ENCODE measurements at regions not wholly inside any gene's neighbourhood (a gene's known extent, or its start where the extent isn't known, plus 50 kb on each side); places are given as distances from the start of the nearest gene placed in this dataset.
A peak's percentile ranks its signal among the peaks of the same experiment; 100 is the strongest.

- no peaks in the 10 kb centered on the region for H3K9me3 ChIP-seq
- no peak for DNase-seq
- no peaks in the 10 kb centered on the region for H3K27me3 ChIP-seq
- H3K36me3 ChIP-seq, result no peaks in the 10 kb centered on the region
- ATAC-seq, result no peak
- H3K4me1 ChIP-seq, result peaks cover 0 to 56% (median 37%) of the 10 kb centered on the region in 9 donors
- intact Hi-C loops (cut with DNase I), result loop anchor here in 1 of 10 donors (5.0 kb wide), 1 partner anchor 55 kb away; no protein-coding TSS in a partner anchor
- peak overlapping the region in 6 of 10 donors; percentile 9 to 85 (median 65) for H3K27ac ChIP-seq
- TF ChIP-seq CTCF (IDR thresholded peaks at IDR 0.05), result no peak
- H3K4me3 ChIP-seq, result no peak overlapping the region
Measured at GRCh38 chr15:39487458-39487735, 93.5 kb upstream of the THBS1 start.

- WGBS, 2 donors, result 30 to 34% methylated on average over 1 of the region's 1 CpG
- intact Hi-C loops (cut with DNase I), result loop anchor here in 1 of 10 donors (5.0 kb wide), 1 partner anchor 56 kb away; no protein-coding TSS in a partner anchor
- Histone ChIP-seq H3K36me3 (no peaks in the 10 kb centered on the region), H3K9me3 (no peaks in the 10 kb centered on the region), H3K27ac (peak overlapping the region in 9 of 10 donors; percentile 42 to 85 (median 76)), H3K27me3 (no peaks in the 10 kb centered on the region), H3K4me1 (peaks cover 0 to 66% (median 40%) of the 10 kb centered on the region in 9 donors), H3K4me3 (no peak overlapping the region)
- TF ChIP-seq CTCF (IDR thresholded peaks at IDR 0.05), result no peak
- peak in 1 of 2 donors; percentile 50 for DNase-seq
- peak; percentile 32 to 90 (median 73) for ATAC-seq
Measured at GRCh38 chr15:39488516-39488915, 92.4 kb upstream of the THBS1 start.

- Histone ChIP-seq H3K4me1 (peaks cover 0 to 71% (median 40%) of the 10 kb centered on the region in 9 donors), H3K27me3 (no peaks in the 10 kb centered on the region), H3K36me3 (no peaks in the 10 kb centered on the region), H3K4me3 (no peak overlapping the region), H3K27ac (peak overlapping the region in 9 of 10 donors; percentile 42 to 85 (median 76)), H3K9me3 (no peaks in the 10 kb centered on the region)
- WGBS, 2 donors, result 37 to 45% methylated on average over 1 of the region's 1 CpG
- intact Hi-C loops (cut with DNase I), result loop anchor here in 1 of 10 donors (5.0 kb wide), 1 partner anchor 57 kb away; no protein-coding TSS in a partner anchor
- no peak for TF ChIP-seq CTCF (IDR thresholded peaks at IDR 0.05)
- ATAC-seq (no peak), DNase-seq (no peak)
Measured at GRCh38 chr15:39488961-39489360, 91.9 kb upstream of the THBS1 start.

GRCh38 chr15:39491115-39491885 is 89.6 kb upstream of the THBS1 start:
- WGBS, 2 donors, result 62 to 67% methylated on average over 12 of the region's 12 CpGs
- peak in 7 of 8 donors; percentile 14 to 63 (median 43) for ATAC-seq
- H3K27ac ChIP-seq, result peak overlapping the region; percentile 32 to 85 (median 76)
- H3K36me3 ChIP-seq, result no peaks in the 10 kb centered on the region
- no peaks in the 10 kb centered on the region for H3K9me3 ChIP-seq
- H3K27me3 ChIP-seq, result no peaks in the 10 kb centered on the region
- DNase-seq, result no peak
- no peak overlapping the region for H3K4me3 ChIP-seq
- intact Hi-C loops (cut with DNase I), result loop anchor here in 3 of 10 donors (2.0 to 10.0 kb wide), 4 partner anchors 58 to 276 kb away; no protein-coding TSS in a partner anchor
- TF ChIP-seq CTCF (IDR thresholded peaks at IDR 0.05), result no peak
- H3K4me1 ChIP-seq, result peaks cover 0 to 78% (median 40%) of the 10 kb centered on the region in 9 donors

Data from heart right ventricle (tissue), 16 donors.